Fibroblast of mammary gland (primary cell): ENCODE measurements at regions not wholly inside any gene's neighbourhood (a gene's known extent, or its start where the extent isn't known, plus 50 kb on each side); places are given as distances from the start of the nearest gene placed in this dataset.
"Not testable (repeated sequence)": the region's sequence is repeated elsewhere in the genome, so short reads cannot be mapped to it uniquely, and the experiment has no call there.

Experiments used
- DNase-seq: peaks from one replicate; pipeline ENCODE4 v3.0.0-alpha.2; 2010; ENCODE audit warnings: low read depth
- H3K4me3 ChIP-seq: 2 replicates; pipeline ENCODE4 v1.5.1; 2011; ENCODE audit warnings: low read depth, mild to moderate bottlenecking, low read length, moderate library complexity; ENCODE audit not compliant: control insufficient read depth
- TF ChIP-seq, protein P1 (sequence below): conservative IDR thresholded peaks from 2 replicates; pipeline ENCODE4 v1.5.1; 2011; ENCODE audit warnings: low read depth, low read length, inconsistent platforms; ENCODE audit not compliant: control insufficient read depth, insufficient read depth

DNA sequence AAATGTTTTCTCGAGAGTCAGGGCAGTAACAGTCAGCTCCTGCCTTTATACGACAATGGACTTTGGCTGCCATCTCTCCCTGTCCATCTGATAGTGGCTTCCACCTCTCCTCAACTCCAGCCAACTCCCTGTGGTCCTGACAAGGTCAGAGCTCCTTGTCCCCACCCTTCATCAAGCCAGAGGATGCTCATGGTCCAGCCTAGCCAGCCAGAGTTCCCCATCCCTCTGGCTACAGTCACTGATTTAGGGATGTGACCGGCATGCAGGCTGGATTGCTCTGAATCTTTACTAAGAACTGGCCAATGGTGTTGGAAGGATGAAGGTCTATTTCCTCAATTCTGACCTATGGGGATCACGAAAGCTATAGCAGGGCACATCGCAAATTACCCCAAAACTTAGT is 156.1 kb downstream of the OR4M2 start:
- no peak overlapping the region for H3K4me3 ChIP-seq
- DNase-seq = no peak
- TF ChIP-seq, protein P1, sequence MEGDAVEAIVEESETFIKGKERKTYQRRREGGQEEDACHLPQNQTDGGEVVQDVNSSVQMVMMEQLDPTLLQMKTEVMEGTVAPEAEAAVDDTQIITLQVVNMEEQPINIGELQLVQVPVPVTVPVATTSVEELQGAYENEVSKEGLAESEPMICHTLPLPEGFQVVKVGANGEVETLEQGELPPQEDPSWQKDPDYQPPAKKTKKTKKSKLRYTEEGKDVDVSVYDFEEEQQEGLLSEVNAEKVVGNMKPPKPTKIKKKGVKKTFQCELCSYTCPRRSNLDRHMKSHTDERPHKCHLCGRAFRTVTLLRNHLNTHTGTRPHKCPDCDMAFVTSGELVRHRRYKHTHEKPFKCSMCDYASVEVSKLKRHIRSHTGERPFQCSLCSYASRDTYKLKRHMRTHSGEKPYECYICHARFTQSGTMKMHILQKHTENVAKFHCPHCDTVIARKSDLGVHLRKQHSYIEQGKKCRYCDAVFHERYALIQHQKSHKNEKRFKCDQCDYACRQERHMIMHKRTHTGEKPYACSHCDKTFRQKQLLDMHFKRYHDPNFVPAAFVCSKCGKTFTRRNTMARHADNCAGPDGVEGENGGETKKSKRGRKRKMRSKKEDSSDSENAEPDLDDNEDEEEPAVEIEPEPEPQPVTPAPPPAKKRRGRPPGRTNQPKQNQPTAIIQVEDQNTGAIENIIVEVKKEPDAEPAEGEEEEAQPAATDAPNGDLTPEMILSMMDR = no peak

DNA sequence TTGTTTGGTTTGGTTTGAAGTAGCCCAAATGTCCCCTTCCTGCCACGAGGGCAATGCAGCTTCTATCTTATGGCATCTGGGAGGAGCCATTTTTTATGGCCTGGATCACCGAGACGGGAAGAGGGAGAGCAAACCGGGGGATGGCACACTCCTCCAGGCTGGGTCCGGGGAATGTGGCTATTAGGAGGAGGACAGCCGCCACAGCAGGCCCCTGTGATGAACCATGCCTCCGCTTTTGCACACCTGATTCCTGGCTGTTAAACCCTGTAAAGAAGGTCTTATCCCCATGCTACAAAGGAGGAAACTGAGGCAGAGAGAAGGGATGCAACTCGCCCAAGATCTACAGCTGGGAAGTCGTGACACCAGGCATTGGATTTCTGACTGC is 157.6 kb downstream of the OR4M2 start:
- no peak overlapping the region for H3K4me3 ChIP-seq
- no peak for DNase-seq
- TF ChIP-seq, protein P1 = no peak

DNA sequence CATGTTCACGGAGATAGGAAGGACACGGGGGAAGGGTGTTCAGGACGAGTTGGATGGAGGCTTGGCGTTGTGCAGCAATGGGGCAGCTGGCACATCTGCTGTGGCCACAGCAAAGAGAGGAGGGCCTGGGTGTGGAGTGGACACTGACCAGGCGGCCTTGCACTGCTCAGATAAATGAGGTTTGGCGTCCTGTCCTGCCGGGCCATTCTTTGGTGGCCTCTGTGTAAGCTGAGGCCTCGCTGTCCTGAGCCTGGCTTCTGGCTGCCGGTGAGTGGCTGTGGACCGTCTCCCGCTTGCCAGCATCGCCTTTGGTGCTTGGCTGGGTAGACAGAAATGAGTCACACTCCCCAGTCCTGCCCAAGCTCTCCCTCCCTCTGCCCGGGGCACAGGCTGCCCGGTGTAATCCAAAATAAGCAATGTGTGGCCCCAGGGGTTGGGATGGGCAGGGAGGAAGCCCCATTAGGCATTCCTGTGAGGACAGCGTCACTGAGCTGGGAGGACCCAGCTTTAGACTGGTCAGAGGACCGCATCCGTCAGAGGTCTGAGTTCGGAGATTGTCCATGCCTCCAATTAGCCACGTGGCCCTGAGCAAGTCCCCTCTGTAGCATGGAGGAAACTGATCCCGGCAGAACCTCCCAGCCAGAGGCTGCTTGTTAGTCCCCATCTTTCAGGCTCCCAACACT is 158.1 kb downstream of the OR4M2 start:
- not testable (repeated sequence) for DNase-seq, H3K4me3 ChIP-seq

DNA sequence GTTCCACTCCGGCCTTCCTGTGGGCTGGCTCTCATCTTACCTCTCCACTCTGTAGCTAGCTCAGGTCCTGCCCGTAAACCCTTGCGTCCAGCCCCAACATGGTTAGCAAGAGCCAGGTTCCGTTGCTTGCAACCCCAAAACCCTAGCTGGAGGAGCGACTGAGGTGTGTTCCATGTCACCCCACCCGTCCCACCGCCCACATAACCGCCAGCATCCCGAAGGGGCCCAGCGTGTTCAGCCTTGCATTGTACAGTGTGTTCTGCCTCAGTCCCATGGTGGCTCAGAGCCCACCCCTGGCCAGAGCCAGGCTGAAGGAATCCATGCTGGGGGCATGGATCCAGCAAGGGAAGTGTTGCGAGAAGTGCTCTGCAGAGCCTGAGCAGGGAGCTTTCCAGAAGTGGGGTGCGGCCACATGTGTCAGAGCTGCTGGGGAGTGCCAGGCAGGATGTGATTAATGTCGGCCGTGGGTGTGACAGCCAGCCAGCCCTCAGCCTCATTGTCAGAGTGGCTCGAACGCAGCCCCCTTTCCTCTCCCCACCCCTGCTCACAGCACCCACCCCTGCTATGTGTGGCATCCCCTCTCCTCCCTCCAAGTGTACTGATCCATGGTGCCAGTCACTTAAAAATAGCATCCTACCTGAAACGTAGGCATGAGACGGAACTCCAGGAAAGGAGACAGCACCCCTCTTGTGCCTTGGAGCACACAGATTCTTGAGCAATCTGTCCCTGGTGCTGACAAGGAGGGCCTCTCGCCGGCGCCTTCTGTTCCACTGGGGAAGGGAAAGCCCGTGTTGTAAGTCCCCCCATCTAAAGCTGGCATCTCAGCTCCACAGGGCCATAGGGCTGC is 158.9 kb downstream of the OR4M2 start:
- not testable (repeated sequence) for DNase-seq, H3K4me3 ChIP-seq

DNA sequence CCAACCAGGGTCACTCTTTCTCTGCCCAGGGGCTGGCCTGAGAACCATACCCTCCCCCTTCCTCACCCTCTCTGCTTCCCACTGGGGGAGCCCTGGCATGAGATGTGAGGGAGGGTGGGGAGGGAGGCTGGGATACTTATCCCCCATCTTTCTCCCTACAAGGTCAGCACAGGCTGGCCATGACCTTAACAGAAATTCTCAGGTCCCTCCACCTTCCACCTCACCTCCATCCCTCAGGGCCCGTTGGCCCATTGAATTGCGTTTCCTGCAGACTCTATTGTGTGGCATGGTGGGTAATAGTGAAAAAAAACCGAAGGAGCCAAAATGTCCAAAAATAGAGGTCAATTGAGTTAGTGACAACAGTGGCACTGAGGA is 159.5 kb downstream of the OR4M2 start:
- TF ChIP-seq, protein P1 = no peak
- no peak for DNase-seq
- H3K4me3 ChIP-seq = no peak overlapping the region

DNA sequence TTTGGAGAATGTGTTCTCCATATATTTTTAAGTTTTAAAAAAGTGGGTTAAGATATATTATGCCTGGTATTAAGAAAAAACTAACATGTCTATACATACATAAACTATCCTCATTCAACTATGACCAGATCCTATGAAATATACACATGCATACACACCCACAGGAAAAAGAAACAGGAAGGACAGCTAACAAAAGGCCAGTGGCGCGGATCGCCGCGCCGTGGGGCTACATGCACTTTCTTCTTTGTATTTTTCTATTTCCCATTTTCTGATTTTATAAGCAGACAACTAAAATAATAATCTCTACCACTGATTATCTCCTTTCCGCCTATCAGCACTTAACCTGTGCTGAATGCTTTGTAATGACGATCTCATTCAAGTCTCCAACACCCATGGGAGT is 160.1 kb downstream of the OR4M2 start:
- TF ChIP-seq, protein P1 = no peak
- H3K4me3 ChIP-seq = no peak overlapping the region
- DNase-seq = no peak

DNA sequence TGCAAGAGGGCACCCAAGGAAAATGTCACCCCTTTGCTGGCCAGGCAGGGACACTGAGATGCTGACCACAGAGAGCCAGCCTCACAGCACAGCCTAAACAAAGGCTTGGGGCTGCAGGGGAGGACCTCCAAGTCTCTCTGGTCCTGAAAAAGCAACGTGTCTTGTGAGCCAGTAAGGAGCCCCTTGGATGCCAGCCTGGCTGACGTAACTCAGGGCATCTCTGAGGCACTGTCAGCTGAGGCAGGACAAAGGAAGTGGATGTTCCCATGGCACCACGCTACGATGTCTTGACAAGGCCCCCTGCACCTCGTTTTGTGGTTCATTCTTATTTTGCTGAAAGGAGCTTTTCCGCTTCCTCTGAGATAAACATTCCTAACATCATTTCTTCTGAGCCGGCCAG is 160.7 kb downstream of the OR4M2 start:
- H3K4me3 ChIP-seq = no peak overlapping the region
- no peak for DNase-seq
- TF ChIP-seq, protein P1 = no peak
